PFSK-1 (cell line): ENCODE measurements at regions not wholly inside any gene's neighbourhood (a gene's known extent, or its start where the extent isn't known, plus 50 kb on each side); places are given as distances from the start of the nearest gene placed in this dataset.

ENCODE experiments used
- FOXP2 ChIP-seq: optimal IDR thresholded peaks from 2 replicates; pipeline ENCODE3; 2011; ENCODE audit warnings: borderline replicate concordance, control low read depth, inconsistent platforms; ENCODE audit not compliant: insufficient read depth; ENCODE audit errors: extremely low read length, extremely low read depth
- POLR2AphosphoS5 ChIP-seq: IDR thresholded peaks from 2 replicates; pipeline ENCODE4 v1.6.1; 2012; ENCODE audit warnings: low read depth, mild to moderate bottlenecking, control low read depth, low read length, moderate library complexity
- SIN3A ChIP-seq: IDR thresholded peaks from 2 replicates; pipeline ENCODE4 v1.6.1; 2012; ENCODE audit warnings: mild to moderate bottlenecking, low read length, moderate library complexity, borderline replicate concordance; ENCODE audit not compliant: insufficient read depth
- TAF1 ChIP-seq: IDR thresholded peaks from 2 replicates; pipeline ENCODE4 v1.6.1; 2012; ENCODE audit warnings: low read length, control low read depth, borderline replicate concordance; ENCODE audit not compliant: insufficient read depth
- TF ChIP-seq, protein P1 (sequence below), 2 experiments: IDR thresholded peaks; 2 replicates each; pipeline versions ENCODE4 v1.6.1 to v1.8.0; 2011 to 2012; ENCODE audit warnings: low read depth in 2 of 2, low read length in 2 of 2, control low read depth in 1 of 2, inconsistent platforms in 1 of 2, mild to moderate bottlenecking in 1 of 2, moderate library complexity in 1 of 2; ENCODE audit not compliant: insufficient read depth in 1 of 2

DNA sequence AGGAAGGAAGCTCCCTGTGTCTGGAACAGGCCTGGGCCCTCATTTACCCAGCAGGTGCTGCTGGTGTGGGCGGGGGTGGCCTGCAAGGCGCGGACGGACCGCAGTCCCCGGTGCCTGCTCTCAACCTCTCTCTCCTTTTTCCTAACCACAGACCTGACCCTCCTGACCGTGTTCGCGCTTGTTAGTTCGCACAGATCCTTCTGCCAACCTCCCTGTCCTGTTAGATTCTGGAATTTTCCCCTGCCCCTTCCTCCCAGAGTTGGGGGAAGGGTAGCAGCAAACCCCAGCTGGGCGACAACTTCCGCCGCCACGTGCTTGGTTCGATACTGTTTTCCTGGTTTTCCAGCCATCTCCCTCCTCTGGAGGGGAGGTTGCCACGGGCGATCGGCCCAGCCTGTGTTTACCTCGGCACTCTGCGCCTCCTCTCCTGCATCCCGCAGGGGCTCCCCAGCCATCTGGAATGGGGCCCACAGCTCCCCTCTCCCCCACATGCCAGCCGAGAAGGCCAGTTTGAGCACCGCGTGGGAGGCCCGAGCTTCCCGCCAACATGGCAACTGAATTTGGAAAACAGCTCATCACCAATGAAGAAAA, 70.8 kb upstream of the UNC5A start:
- TF ChIP-seq TAF1, result no peak
- no peak for TF ChIP-seq POLR2AphosphoS5
- TF ChIP-seq, protein P1, sequence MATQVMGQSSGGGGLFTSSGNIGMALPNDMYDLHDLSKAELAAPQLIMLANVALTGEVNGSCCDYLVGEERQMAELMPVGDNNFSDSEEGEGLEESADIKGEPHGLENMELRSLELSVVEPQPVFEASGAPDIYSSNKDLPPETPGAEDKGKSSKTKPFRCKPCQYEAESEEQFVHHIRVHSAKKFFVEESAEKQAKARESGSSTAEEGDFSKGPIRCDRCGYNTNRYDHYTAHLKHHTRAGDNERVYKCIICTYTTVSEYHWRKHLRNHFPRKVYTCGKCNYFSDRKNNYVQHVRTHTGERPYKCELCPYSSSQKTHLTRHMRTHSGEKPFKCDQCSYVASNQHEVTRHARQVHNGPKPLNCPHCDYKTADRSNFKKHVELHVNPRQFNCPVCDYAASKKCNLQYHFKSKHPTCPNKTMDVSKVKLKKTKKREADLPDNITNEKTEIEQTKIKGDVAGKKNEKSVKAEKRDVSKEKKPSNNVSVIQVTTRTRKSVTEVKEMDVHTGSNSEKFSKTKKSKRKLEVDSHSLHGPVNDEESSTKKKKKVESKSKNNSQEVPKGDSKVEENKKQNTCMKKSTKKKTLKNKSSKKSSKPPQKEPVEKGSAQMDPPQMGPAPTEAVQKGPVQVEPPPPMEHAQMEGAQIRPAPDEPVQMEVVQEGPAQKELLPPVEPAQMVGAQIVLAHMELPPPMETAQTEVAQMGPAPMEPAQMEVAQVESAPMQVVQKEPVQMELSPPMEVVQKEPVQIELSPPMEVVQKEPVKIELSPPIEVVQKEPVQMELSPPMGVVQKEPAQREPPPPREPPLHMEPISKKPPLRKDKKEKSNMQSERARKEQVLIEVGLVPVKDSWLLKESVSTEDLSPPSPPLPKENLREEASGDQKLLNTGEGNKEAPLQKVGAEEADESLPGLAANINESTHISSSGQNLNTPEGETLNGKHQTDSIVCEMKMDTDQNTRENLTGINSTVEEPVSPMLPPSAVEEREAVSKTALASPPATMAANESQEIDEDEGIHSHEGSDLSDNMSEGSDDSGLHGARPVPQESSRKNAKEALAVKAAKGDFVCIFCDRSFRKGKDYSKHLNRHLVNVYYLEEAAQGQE (IDR thresholded peaks at IDR 0.05; ENCODE audit: insufficient read depth in 1 of 2, low read depth in 2 of 2, low read length in 2 of 2), result no peak
- no peak for TF ChIP-seq SIN3A
- no peak for TF ChIP-seq FOXP2
